ENCODE measurements at regions not wholly inside any gene's neighbourhood (a gene's known extent, or its start where the extent isn't known, plus 50 kb on each side); places are given as distances from the start of the nearest gene placed in this dataset.

- DNase-seq (ENCODE audit: extremely low read depth in 1 of 2, low read depth in 1 of 2), result no peak
These were observed 113.4 kb upstream of the TCERG1L start for GRCh38 chr10:131424836-131425491.

DNA sequence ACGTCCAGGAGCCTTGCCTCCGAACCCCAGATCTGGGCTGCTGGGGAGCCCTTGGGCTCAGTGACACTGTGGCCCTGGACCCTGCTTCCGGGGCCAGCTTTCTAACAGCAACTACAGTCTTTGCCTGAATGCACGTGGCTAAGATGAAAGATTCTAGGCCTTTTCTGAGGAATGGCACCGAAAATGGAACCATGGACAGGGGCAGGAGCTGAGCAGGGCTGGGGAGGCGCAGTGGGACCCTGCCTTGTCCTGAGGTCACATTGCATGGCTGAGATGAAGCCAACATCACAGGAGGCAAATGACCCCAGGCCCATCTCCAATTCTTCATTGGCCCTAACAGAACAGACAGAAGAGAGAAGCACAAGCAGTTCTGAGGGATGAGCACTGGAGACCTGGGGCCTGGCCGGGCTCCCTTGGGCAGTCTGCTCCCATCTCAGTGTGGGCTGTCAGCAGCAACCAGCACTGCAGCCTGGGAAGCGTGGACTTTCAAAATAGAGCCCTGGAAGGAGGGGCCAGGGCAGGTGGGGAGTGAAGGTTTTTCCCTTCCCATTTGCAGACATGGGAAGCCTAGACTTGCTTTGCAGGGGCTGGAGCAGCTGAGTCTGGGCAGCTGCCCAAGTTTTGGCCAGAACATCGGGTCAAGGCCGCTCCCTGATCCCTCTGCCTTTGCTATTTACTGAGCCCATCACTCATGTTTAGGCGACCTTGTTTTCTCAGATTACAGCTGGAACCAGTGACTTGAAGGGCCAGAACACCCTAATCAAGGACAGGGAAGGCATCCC, 114.4 kb upstream of the TCERG1L start:
- no peak for DNase-seq (ENCODE audit: extremely low read depth in 1 of 2, low read depth in 1 of 2)

DNA sequence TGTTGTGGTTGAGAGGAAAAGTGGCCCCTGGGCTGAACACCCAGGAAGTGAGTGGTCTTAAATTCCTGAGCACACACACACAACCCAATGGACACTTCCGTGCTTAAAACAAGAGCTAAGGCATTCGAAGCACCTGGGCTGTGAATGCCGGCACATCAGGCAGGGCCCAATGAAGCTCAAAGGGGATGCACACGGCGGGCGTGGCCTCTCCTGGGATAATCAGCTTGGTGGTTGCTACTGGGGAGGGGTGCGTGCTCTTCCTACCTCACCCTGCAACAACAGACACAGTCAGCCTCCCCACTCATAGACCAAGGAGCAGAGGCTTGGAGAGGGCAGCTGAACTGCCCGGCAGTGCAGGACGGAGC, 115.0 kb upstream of the TCERG1L start:
- DNase-seq (ENCODE audit: extremely low read depth in 1 of 2, low read depth in 1 of 2), result no peak

DNA sequence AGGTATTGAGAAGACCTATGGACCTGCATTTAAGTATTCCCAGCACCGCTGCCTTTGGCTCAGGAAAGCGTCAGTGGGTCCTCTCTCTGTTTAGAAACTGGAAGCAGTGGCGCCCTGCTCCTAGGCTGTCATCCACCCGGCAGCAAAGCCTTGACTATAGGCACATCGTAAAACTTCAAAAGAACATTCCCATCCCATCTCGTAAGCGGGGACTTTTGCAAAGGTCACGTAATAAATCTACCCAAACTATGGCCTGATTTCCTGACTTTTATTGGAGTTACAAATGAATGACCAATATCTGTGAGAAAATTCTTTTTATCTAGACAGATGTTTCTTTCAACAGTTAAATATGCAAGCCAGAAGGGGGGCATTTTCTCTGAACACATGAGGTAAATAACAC, 115.8 kb upstream of the TCERG1L start:
- DNase-seq (ENCODE audit: extremely low read depth in 1 of 2, low read depth in 1 of 2), result no peak

DNA sequence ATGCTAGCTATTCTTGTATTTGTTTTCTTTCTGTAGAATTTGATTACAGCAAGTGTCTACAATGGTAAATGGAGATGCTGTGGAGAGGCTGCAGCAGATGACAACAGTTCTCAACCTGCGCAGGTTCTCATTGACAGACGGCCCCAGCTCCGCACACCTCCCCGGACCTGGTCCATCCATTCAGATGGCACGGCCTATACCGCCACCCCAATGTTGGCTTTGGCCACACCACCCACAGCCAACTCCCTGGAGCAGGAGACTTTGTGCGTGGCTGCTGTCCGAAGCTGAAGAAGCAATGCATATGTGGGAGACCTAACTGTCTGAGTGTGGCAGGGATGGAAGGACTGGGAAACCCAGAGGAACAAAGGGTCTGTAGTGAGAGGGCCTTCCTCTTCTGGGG, 116.4 kb upstream of the TCERG1L start:
- DNase-seq (ENCODE audit: extremely low read depth in 1 of 2, low read depth in 1 of 2), result no peak

DNA sequence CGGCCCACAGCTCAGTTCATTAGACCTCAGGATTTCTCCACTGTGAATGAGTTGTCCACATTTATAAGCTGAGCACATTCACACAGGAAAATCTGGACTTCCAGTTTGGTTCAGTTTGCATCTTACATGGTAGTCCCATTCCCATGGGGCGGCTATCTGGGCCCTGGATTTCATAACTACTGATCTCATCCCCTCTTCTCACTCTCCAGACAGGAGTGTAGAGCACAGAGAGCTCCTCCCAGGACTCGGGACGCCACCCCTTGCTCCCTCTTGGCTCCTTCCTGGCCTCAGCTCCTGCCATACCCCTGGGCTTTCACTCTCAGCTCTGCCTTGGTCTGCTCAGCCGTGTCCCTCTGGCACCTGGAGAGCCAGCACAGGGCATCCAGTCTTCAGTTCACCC, 117.6 kb upstream of the TCERG1L start:
- DNase-seq (ENCODE audit: extremely low read depth in 1 of 2, low read depth in 1 of 2), result no peak

DNA sequence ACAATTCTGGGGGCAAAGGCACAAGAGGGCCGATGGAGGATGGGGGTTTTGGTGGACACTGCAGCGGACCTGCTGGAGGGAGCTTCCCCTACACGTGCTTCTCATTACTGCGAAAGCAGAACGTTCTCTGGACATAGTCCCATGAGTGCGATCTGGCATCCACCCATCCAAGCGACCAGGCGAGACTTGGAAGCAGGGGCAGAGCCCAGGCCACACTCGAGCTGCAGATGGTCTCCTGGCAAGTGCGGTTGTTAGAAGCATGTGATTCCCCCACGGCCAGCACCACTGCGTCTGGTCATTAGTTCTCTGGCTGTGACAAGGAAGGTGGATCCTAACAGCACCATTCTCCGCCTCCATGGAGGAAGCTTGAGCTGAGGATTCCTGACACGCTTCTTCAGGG, 118.4 kb upstream of the TCERG1L start:
- DNase-seq (ENCODE audit: extremely low read depth in 1 of 2, low read depth in 1 of 2), result no peak

DNA sequence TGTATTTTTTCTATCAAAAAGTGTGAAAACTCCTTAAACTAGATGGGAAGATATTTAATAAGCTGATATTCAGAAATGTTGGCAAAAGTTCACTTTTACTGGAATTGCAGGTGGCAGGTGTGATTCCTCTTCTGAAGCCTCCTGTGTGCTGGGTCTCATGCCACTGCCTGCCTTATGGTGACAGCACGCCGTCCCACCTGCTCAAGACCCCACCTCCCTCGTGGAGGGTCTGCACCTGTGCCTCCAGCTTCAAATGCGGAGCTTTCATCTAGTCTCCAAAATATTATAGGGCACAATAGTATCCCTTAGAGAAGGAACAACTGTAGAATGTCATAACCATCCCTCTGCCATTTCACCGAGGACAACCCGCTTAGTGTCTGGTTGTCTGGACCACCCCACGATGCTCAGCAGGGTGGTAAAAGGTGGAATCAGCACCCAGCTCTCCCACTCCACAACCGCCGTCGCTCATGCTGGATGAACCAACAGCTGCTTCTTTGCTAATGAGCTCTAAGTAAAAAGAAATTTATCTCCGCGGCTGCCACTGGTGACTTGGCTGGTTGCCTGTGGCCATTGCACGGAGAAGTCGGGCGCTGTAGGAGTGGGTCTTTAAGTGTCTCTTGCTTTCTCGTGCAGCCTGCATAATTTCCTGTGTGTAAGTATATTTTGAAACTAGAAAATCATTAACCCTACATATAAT, 119.3 kb upstream of the TCERG1L start:
- no peak for DNase-seq (ENCODE audit: extremely low read depth in 1 of 2, low read depth in 1 of 2)

DNA sequence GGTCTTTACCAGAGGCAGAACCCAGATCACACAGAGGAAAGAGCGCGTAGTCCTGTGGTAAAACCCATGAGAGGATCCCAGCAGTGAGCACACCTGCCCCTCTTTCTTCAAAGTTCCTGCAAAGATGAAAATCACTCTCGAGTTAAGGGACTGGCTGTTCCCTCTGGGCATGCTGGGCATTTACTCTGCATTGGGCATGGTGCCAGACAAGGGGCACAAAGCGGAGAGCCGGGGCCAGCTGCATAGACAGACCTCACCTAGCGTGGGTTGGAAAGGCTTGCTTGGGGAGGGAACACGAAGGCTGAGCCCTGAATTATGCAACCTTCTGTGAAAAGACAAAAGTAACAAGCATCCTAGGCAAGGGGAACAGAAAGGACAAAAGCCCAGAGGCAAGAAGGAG, 120.0 kb upstream of the TCERG1L start:
- DNase-seq (ENCODE audit: extremely low read depth in 1 of 2, low read depth in 1 of 2), result no peak

- no peak for DNase-seq (ENCODE audit: extremely low read depth in 1 of 2, low read depth in 1 of 2)
These were observed 120.6 kb upstream of the TCERG1L start for GRCh38 chr10:131431978-131432690.

DNA sequence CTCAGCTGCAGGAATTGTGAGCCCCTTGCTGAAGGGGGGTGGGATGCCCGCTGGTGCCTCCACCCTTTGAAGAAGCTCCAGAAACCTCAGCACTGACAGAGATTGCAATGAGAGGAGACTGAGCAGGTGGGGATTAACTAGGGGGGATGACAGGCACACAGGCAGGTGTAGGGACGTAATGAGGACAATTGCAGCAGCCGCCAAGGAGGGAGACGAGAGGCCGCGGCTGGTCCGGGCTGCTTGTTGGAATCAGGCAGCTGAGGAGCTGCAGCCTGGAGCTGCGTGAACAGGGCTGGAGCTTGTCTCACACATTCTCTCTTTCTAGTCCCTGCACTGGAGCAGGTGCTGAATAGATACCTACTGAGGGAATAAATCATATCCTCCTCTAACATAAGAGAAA, 122.0 kb upstream of the TCERG1L start:
- no peak for DNase-seq (ENCODE audit: extremely low read depth in 1 of 2, low read depth in 1 of 2)

DNA sequence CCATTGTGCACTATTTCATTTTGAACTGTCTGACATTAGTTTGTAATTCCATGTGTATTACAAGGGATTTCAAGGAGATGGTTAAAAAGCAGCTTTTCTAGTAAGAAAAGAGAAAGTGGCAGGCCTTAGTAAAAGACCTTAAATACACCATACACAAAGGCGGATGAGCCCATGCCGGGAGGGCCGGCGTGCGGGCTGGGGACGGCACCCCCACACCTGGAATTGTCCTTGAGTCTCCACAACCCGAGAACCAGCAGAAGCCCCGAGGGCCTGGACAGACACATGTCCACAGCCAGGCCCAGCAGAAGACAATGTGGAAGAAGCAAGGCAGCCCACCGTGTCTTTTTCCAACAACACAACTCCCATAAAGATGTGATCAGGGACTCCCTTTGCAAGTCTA, 123.7 kb upstream of the TCERG1L start:
- no peak for DNase-seq (ENCODE audit: extremely low read depth in 1 of 2, low read depth in 1 of 2)

- DNase-seq (ENCODE audit: extremely low read depth in 1 of 2, low read depth in 1 of 2), result no peak
These were observed 124.4 kb upstream of the TCERG1L start for GRCh38 chr10:131435760-131436457.

GRCh38 chr10:131436458-131436857, 124.9 kb upstream of the TCERG1L start:
- no peak for DNase-seq (ENCODE audit: extremely low read depth in 1 of 2, low read depth in 1 of 2)

GRCh38 chr10:131437556-131438475, 126.3 kb upstream of the TCERG1L start:
- no peak for DNase-seq (ENCODE audit: extremely low read depth in 1 of 2, low read depth in 1 of 2)

- DNase-seq (ENCODE audit: extremely low read depth in 1 of 2, low read depth in 1 of 2), result no peak
These were observed 127.1 kb upstream of the TCERG1L start for GRCh38 chr10:131438665-131439064.

GRCh38 chr10:131439705-131440104, 128.2 kb upstream of the TCERG1L start:
- DNase-seq (ENCODE audit: extremely low read depth in 1 of 2, low read depth in 1 of 2), result no peak

- DNase-seq (ENCODE audit: extremely low read depth in 1 of 2, low read depth in 1 of 2), result no peak
These were observed 129.2 kb upstream of the TCERG1L start for GRCh38 chr10:131440405-131441360.

GRCh38 chr10:131442271-131442670, 130.8 kb upstream of the TCERG1L start:
- DNase-seq (ENCODE audit: extremely low read depth in 1 of 2, low read depth in 1 of 2), result no peak

All from activated CD8-positive, alpha-beta memory T cell treated with anti-CD3 and anti-CD28 coated beads for 1 hour (primary cell).